SKM-1 treated with dmso at 0.1 percent for 144 hours (cell line): ENCODE measurements at regions not wholly inside any gene's neighbourhood (a gene's known extent, or its start where the extent isn't known, plus 50 kb on each side); places are given as distances from the start of the nearest gene placed in this dataset.
"Not testable (repeated sequence)": the region's sequence is repeated elsewhere in the genome, so short reads cannot be mapped to it uniquely, and the experiment has no call there.

ENCODE experiments used
- DNase-seq: peaks from one replicate; lab custom pipeline; 2025; ENCODE audit not compliant: unreplicated experiment; lab: John Stamatoyannopoulos, UW

- DNase-seq: no peak
These were observed 53.8 kb downstream of the ADRB2 start for GRCh38 chr5:148880197-148880596.

GRCh38 chr5:148880696-148881095 is 54.3 kb downstream of the ADRB2 start:
- peak; percentile 37 for DNase-seq

GRCh38 chr5:148882332-148882731 is 55.9 kb downstream of the ADRB2 start:
- DNase-seq: peak; percentile 78

GRCh38 chr5:148884339-148885020 is 58.1 kb downstream of the ADRB2 start:
- no peak for DNase-seq

GRCh38 chr5:148887123-148887881 is 60.9 kb downstream of the ADRB2 start:
- DNase-seq: no peak

- DNase-seq: not testable (repeated sequence)
These were observed 63.5 kb downstream of the ADRB2 start for GRCh38 chr5:148889936-148890335.

- not testable (repeated sequence) for DNase-seq
These were observed 69.0 kb downstream of the ADRB2 start for GRCh38 chr5:148895441-148895840.

GRCh38 chr5:148897842-148898241 is 71.4 kb downstream of the ADRB2 start:
- DNase-seq: no peak

GRCh38 chr5:148898413-148899075 is 72.1 kb downstream of the ADRB2 start:
- no peak for DNase-seq

GRCh38 chr5:148899993-148900392 is 73.6 kb downstream of the ADRB2 start:
- DNase-seq: peak; percentile 18

- no peak for DNase-seq
These were observed 76.1 kb downstream of the ADRB2 start for GRCh38 chr5:148902478-148902877.

GRCh38 chr5:148903587-148903986 is 77.2 kb downstream of the ADRB2 start:
- DNase-seq: no peak

- DNase-seq: no peak
These were observed 78.0 kb downstream of the ADRB2 start for GRCh38 chr5:148904440-148904839.

GRCh38 chr5:148905541-148905940 is 79.1 kb downstream of the ADRB2 start:
- no peak for DNase-seq

- no peak for DNase-seq
These were observed 80.6 kb downstream of the ADRB2 start for GRCh38 chr5:148906968-148907367.

GRCh38 chr5:148909040-148909439 is 82.6 kb downstream of the ADRB2 start:
- no peak for DNase-seq

- DNase-seq: no peak
These were observed 83.4 kb downstream of the ADRB2 start for GRCh38 chr5:148909766-148910165.

- DNase-seq: no peak
These were observed 83.8 kb downstream of the ADRB2 start for GRCh38 chr5:148910216-148910615.

GRCh38 chr5:148910686-148911361 is 84.4 kb downstream of the ADRB2 start:
- DNase-seq: no peak

GRCh38 chr5:148911386-148911785 is 85.0 kb downstream of the ADRB2 start:
- DNase-seq: no peak

GRCh38 chr5:148912146-148912545 is 85.7 kb downstream of the ADRB2 start:
- no peak for DNase-seq
